ENCODE measurements at regions not wholly inside any gene's neighbourhood (a gene's known extent, or its start where the extent isn't known, plus 50 kb on each side); places are given as distances from the start of the nearest gene placed in this dataset.

DNA sequence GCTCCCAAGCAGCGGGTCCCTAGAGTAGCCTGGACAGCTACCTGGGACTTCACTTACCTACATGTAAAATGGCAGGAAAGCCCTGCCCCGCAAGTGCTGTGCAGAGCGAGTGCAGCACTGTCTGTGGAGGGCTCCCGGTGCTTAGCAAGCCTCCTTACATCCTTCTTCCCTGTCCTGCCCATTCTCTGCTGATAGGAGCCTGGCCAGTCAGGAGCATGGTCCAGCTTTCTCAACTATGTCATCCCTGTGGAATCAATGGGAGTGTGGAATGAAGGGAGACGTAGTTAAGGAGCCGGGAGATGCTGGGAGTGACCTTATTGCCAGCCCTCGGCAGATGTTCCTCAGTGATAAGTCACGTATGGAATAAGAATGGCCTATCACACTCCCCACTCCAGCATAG is 661.9 kb upstream of the ID2 start:
- TF ChIP-seq EP300 (IDR thresholded peaks at IDR 0.05) (no peak), POLR2A (IDR thresholded peaks at IDR 0.05) (no peak), POLR2AphosphoS5 (IDR thresholded peaks at IDR 0.05) (no peak)
- TF ChIP-seq, protein P1, sequence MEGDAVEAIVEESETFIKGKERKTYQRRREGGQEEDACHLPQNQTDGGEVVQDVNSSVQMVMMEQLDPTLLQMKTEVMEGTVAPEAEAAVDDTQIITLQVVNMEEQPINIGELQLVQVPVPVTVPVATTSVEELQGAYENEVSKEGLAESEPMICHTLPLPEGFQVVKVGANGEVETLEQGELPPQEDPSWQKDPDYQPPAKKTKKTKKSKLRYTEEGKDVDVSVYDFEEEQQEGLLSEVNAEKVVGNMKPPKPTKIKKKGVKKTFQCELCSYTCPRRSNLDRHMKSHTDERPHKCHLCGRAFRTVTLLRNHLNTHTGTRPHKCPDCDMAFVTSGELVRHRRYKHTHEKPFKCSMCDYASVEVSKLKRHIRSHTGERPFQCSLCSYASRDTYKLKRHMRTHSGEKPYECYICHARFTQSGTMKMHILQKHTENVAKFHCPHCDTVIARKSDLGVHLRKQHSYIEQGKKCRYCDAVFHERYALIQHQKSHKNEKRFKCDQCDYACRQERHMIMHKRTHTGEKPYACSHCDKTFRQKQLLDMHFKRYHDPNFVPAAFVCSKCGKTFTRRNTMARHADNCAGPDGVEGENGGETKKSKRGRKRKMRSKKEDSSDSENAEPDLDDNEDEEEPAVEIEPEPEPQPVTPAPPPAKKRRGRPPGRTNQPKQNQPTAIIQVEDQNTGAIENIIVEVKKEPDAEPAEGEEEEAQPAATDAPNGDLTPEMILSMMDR (IDR thresholded peaks at IDR 0.05), result no peak
- no peak for DNase-seq
- H3K36me3 ChIP-seq, result no peaks in the 10 kb centered on the region
- no peak overlapping the region for H3K27ac ChIP-seq
- 95 to 97% (median 96%) methylated on average over 6 to 8 of the region's 8 CpGs for WGBS, 5 donors
- no peaks in the 10 kb centered on the region for H3K27me3 ChIP-seq
- no peak overlapping the region for H3K4me3 ChIP-seq
- H3K4me1 ChIP-seq, result no peaks in the 10 kb centered on the region
- intact Hi-C loops (cut with DNase I; ENCODE audit: low total_unique reads), result no loop called here
- no peaks in the 10 kb centered on the region for H3K9me3 ChIP-seq

DNA sequence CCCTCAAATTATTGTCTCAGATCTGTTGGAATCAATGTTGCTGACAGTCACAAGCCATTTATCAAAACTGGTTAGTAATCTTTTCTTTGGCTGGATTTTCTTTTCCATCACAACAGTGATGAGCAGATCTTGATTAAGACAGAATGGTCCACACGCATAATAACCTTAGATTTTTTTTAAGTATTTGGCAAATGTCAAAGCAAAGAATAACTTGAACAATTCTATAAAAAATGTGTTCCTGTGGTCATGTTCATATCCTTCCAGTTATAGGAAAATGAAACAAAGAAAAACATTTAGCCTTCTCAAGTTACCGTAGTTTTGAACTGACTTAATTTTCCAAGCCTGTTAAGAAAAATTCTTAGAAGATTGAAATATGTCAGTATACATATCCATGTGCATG is 659.9 kb upstream of the ID2 start:
- no peaks in the 10 kb centered on the region for H3K36me3 ChIP-seq
- no peak for DNase-seq
- H3K9me3 ChIP-seq, result no peaks in the 10 kb centered on the region
- no peak overlapping the region for H3K27ac ChIP-seq
- H3K4me1 ChIP-seq, result no peaks in the 10 kb centered on the region
- no peak for TF ChIP-seq POLR2AphosphoS5 (IDR thresholded peaks at IDR 0.05)
- no peak for TF ChIP-seq EP300 (IDR thresholded peaks at IDR 0.05)
- TF ChIP-seq, protein P1 (IDR thresholded peaks at IDR 0.05), result no peak
- no peak for TF ChIP-seq POLR2A (IDR thresholded peaks at IDR 0.05)
- WGBS, 5 donors, result 74 to 85% (median 77%) methylated on average over 2 of the region's 2 CpGs
- intact Hi-C loops (cut with DNase I; ENCODE audit: low total_unique reads), result no loop called here
- H3K4me3 ChIP-seq, result no peak overlapping the region
- H3K27me3 ChIP-seq, result peaks cover 0 to 4% (median 0%) of the 10 kb centered on the region in 3 donors

DNA sequence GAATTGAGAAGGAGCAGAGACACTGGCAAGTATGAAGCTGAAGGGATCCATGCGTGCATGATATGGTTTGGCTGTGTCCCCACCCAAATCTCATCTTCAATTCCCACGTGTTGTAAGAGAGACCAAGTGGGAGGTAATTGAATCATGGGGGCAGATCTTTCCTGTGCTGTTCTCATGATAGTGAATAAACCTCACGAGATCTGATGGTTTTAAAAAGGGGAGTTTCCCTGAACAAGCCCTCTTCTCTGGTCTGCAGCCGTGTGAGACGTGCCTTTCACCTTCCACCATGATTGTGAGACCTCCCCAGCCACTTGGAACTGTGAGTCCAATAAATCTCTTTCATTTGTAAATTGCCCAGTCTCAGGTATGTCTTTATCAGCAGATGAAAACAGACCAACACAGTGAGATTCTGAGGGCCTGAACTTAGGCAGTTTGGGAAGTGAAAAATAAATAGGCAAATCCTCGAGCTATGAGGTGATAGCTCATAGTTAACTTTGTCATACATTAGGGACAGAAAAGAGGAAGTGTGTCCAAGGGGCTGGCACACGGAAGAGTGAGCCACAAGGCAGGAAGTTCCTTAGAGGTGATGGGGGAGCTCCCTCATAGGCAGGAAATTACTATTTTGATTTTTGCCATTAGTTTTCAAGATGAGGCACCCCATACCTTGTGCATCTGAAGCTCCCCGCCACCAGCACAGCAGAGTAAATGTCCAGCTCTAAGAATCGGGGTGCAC is 658.8 kb upstream of the ID2 start:
- Histone ChIP-seq H3K4me1 (no peaks in the 10 kb centered on the region), H3K27me3 (peaks cover 0 to 5% (median 0%) of the 10 kb centered on the region in 3 donors), H3K9me3 (no peaks in the 10 kb centered on the region), H3K36me3 (no peaks in the 10 kb centered on the region), H3K4me3 (no peak overlapping the region), H3K27ac (no peak overlapping the region)
- TF ChIP-seq EP300 (IDR thresholded peaks at IDR 0.05), result no peak
- no peak for TF ChIP-seq POLR2A (IDR thresholded peaks at IDR 0.05)
- TF ChIP-seq POLR2AphosphoS5 (IDR thresholded peaks at IDR 0.05), result no peak
- WGBS, 5 donors, result 57 to 76% (median 74%) methylated on average over 9 of the region's 9 CpGs
- intact Hi-C loops (cut with DNase I; ENCODE audit: low total_unique reads), result no loop called here
- DNase-seq, result peak in 1 of 2 donors; percentile 14

DNA sequence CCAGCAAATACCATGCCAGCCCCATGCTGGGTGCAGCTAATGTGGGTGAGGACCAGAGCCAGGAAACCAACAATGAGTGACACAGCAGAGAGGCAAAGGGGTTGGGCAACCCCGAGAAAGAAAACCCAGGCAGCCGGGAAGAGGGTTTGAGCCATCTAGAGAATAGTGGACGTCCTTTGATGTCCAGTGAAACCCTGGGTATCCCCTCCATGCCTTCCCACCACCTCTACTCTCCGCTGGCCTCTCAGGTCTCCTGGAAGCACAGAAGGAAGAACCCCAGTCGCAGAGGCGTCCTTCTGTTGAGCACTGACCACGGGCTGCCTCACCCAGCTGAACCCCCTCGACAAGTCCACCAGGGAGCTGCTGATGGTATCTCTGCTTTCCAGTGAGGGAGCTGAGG is 657.4 kb upstream of the ID2 start:
- intact Hi-C loops (cut with DNase I; ENCODE audit: low total_unique reads), result no loop called here
- Histone ChIP-seq H3K27me3 (peaks cover 0 to 5% (median 0%) of the 10 kb centered on the region in 3 donors), H3K27ac (no peak overlapping the region), H3K36me3 (no peaks in the 10 kb centered on the region), H3K4me3 (no peak overlapping the region), H3K9me3 (no peaks in the 10 kb centered on the region), H3K4me1 (no peaks in the 10 kb centered on the region)
- TF ChIP-seq, protein P1 (IDR thresholded peaks at IDR 0.05), result no peak
- no peak for TF ChIP-seq POLR2AphosphoS5 (IDR thresholded peaks at IDR 0.05)
- TF ChIP-seq EP300 (IDR thresholded peaks at IDR 0.05), result no peak
- TF ChIP-seq POLR2A (IDR thresholded peaks at IDR 0.05), result no peak
- DNase-seq, result no peak
- WGBS, 5 donors, result 86 to 90% (median 88%) methylated on average over 8 of the region's 8 CpGs

DNA sequence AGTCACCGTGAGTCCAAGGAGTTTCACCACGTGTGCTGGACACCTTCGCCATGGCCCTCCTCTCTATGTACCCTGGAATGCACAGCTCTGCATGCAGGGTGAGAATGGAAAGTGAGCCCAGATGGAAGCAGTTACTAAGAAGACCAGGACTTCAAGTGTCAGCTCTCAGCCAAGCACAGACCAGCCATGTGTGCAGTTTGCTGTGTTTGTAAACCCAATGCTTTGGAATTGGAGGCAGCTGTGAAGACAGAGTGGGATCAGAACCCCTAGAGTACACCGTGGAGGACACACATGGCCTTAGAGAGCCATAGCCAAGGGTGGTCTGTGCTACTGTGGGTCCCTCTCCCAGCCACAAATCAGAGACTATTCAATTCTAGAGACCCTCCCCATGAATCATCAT is 655.5 kb upstream of the ID2 start:
- DNase-seq, result no peak
- Histone ChIP-seq H3K4me1 (no peaks in the 10 kb centered on the region), H3K27me3 (peaks cover 0 to 5% (median 0%) of the 10 kb centered on the region in 3 donors), H3K36me3 (no peaks in the 10 kb centered on the region), H3K9me3 (no peaks in the 10 kb centered on the region), H3K27ac (no peak overlapping the region), H3K4me3 (no peak overlapping the region)
- 83 to 97% (median 91%) methylated on average over 3 to 4 of the region's 4 CpGs for WGBS, 5 donors
- intact Hi-C loops (cut with DNase I; ENCODE audit: low total_unique reads), result no loop called here
- TF ChIP-seq EP300 (IDR thresholded peaks at IDR 0.05) (no peak), POLR2A (IDR thresholded peaks at IDR 0.05) (no peak), POLR2AphosphoS5 (IDR thresholded peaks at IDR 0.05) (no peak)
- TF ChIP-seq, protein P1 (IDR thresholded peaks at IDR 0.05), result no peak
